OCI-LY7 (cell line): ENCODE measurements at regions not wholly inside any gene's neighbourhood (a gene's known extent, or its start where the extent isn't known, plus 50 kb on each side); places are given as distances from the start of the nearest gene placed in this dataset.

Experiments used
- EZH2phosphoT487 ChIP-seq: fragments of 200-600 bp; sonication (generic); IDR thresholded peaks from 2 replicates; pipeline ENCODE4 v1.6.1; 2018; ENCODE audit warnings: low read depth, borderline replicate concordance, mild to moderate bottlenecking, mixed run types, antibody characterized with exemption, low read length, moderate library complexity, mixed read lengths
- TF ChIP-seq, protein P1 (sequence below): fragments of 200-600 bp; sonication (generic); conservative IDR thresholded peaks from 2 replicates; pipeline ENCODE4 v1.5.1; 2014; ENCODE audit warnings: mild to moderate bottlenecking, antibody characterized with exemption, low read length, moderate library complexity, mixed read lengths

DNA sequence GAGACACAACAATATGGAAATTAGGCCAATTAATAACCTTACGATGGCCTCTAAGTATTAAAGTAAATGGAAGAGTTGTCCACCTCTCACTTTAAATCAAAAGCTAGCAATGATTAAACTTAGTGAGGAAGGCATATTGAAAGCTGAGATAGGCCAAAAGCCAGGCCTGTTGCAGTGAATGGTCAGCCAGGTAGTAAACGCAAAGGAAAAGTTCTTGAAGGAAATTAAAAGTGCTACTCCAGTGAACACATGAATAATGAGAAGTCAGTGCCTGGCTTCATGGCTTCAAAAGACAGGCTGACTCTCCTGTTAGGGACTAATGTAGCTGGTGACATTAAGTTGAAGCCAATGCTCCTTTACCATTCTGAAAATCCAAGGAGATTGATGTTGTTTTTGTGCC lies 135.3 kb downstream of the NDUFA12 start:
- TF ChIP-seq, protein P1, sequence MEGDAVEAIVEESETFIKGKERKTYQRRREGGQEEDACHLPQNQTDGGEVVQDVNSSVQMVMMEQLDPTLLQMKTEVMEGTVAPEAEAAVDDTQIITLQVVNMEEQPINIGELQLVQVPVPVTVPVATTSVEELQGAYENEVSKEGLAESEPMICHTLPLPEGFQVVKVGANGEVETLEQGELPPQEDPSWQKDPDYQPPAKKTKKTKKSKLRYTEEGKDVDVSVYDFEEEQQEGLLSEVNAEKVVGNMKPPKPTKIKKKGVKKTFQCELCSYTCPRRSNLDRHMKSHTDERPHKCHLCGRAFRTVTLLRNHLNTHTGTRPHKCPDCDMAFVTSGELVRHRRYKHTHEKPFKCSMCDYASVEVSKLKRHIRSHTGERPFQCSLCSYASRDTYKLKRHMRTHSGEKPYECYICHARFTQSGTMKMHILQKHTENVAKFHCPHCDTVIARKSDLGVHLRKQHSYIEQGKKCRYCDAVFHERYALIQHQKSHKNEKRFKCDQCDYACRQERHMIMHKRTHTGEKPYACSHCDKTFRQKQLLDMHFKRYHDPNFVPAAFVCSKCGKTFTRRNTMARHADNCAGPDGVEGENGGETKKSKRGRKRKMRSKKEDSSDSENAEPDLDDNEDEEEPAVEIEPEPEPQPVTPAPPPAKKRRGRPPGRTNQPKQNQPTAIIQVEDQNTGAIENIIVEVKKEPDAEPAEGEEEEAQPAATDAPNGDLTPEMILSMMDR: no peak
- no peak for TF ChIP-seq EZH2phosphoT487
